IMR-90 (cell line): ENCODE measurements at regions not wholly inside any gene's neighbourhood (a gene's known extent, or its start where the extent isn't known, plus 50 kb on each side); places are given as distances from the start of the nearest gene placed in this dataset.

ENCODE experiments used
- CEBPB ChIP-seq: IDR thresholded peaks from 2 replicates; pipeline ENCODE4 v1.6.1; 2012; ENCODE audit warnings: low read depth, low read length, improper control_type of control experiment
- NFE2L2 ChIP-seq: fragments of 150-350 bp; IDR thresholded peaks from 2 replicates; pipeline ENCODE4 v1.6.1; 2016; ENCODE audit warnings: low read depth, mild to moderate bottlenecking, low read length
- POLR2A ChIP-seq: IDR thresholded peaks from 2 replicates; pipeline ENCODE4 v1.6.1; 2012; ENCODE audit warnings: mild to moderate bottlenecking, low read depth, low read length
- RCOR1 ChIP-seq: IDR thresholded peaks from 2 replicates; pipeline ENCODE4 v1.6.1; 2012; ENCODE audit warnings: mild to moderate bottlenecking, low read length, improper control_type of control experiment; ENCODE audit not compliant: insufficient replicate concordance
- RFX5 ChIP-seq: IDR thresholded peaks from 2 replicates; pipeline ENCODE4 v1.8.0; 2012; ENCODE audit warnings: low read depth, mild to moderate bottlenecking, low read length, moderate library complexity
- TF ChIP-seq, protein P1 (sequence below): conservative IDR thresholded peaks from 2 replicates; pipeline ENCODE4 v1.5.1; 2012; ENCODE audit warnings: mild to moderate bottlenecking, low read depth, low read length, improper control_type of control experiment
- TF ChIP-seq, protein P2 (sequence below): fragments of 150-350 bp; IDR thresholded peaks from 2 replicates; pipeline ENCODE4 v1.6.1; 2016; ENCODE audit warnings: low read depth, mild to moderate bottlenecking, low read length, moderate library complexity, borderline replicate concordance

DNA sequence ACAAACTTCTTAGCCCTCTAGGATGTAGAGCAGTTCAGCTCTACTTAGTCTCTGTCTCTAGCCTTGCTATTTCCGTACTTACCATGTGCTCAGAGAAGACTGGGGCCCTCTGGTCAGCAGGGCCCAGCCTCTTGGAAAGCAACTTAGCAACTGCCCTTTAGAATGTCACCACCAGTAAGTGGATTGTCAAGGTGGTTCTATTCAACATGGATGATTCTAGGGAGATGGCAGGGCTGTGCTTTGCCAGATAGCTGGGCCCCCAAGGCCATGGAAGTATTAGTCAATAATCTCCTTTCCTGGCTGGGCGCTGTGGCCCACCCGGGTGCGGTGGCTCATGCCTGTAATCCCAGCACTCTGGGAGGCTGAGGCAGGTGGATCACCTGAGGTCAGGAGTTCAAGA, 177.6 kb upstream of the MVB12B start:
- TF ChIP-seq, protein P1, sequence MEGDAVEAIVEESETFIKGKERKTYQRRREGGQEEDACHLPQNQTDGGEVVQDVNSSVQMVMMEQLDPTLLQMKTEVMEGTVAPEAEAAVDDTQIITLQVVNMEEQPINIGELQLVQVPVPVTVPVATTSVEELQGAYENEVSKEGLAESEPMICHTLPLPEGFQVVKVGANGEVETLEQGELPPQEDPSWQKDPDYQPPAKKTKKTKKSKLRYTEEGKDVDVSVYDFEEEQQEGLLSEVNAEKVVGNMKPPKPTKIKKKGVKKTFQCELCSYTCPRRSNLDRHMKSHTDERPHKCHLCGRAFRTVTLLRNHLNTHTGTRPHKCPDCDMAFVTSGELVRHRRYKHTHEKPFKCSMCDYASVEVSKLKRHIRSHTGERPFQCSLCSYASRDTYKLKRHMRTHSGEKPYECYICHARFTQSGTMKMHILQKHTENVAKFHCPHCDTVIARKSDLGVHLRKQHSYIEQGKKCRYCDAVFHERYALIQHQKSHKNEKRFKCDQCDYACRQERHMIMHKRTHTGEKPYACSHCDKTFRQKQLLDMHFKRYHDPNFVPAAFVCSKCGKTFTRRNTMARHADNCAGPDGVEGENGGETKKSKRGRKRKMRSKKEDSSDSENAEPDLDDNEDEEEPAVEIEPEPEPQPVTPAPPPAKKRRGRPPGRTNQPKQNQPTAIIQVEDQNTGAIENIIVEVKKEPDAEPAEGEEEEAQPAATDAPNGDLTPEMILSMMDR: no peak
- TF ChIP-seq POLR2A (no peak), CEBPB (no peak), RCOR1 (no peak), RFX5 (no peak), NFE2L2 (no peak)
- TF ChIP-seq, protein P2, sequence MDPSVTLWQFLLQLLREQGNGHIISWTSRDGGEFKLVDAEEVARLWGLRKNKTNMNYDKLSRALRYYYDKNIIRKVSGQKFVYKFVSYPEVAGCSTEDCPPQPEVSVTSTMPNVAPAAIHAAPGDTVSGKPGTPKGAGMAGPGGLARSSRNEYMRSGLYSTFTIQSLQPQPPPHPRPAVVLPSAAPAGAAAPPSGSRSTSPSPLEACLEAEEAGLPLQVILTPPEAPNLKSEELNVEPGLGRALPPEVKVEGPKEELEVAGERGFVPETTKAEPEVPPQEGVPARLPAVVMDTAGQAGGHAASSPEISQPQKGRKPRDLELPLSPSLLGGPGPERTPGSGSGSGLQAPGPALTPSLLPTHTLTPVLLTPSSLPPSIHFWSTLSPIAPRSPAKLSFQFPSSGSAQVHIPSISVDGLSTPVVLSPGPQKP: no peak
